Mononuclear cell (primary cell): ENCODE measurements at regions not wholly inside any gene's neighbourhood (a gene's known extent, or its start where the extent isn't known, plus 50 kb on each side); places are given as distances from the start of the nearest gene placed in this dataset.

Source experiments
- H3K27me3 ChIP-seq: 2 replicates; pipeline ENCODE4 v1.6.0; 2011; ENCODE audit warnings: low read length, control low read depth; ENCODE audit not compliant: insufficient read depth
- H3K4me1 ChIP-seq: 2 replicates; pipeline ENCODE4 v1.5.1; 2011; ENCODE audit warnings: mild to moderate bottlenecking, low read length, control low read depth; ENCODE audit not compliant: insufficient read depth
- H3K4me3 ChIP-seq: 2 replicates; pipeline ENCODE4 v1.5.1; 2011; ENCODE audit warnings: mild to moderate bottlenecking, low read length, moderate library complexity
- H3K9me3 ChIP-seq: 2 replicates; pipeline ENCODE4 v1.5.1; 2011; ENCODE audit warnings: low read depth, mild to moderate bottlenecking, control low read depth, low read length

- Histone ChIP-seq H3K9me3 (no peaks in the 10 kb centered on the region), H3K4me1 (no peaks in the 10 kb centered on the region), H3K4me3 (no peak overlapping the region), H3K27me3 (no peaks in the 10 kb centered on the region)
Measured at GRCh38 chr6:141664744-141665143, 468.0 kb upstream of the GJE1 start.

- H3K9me3 ChIP-seq, result no peaks in the 10 kb centered on the region
- H3K4me1 ChIP-seq, result no peaks in the 10 kb centered on the region
- no peaks in the 10 kb centered on the region for H3K27me3 ChIP-seq
- no peak overlapping the region for H3K4me3 ChIP-seq
Measured at GRCh38 chr6:141659582-141659981, 473.1 kb upstream of the GJE1 start.

- no peak overlapping the region for H3K4me3 ChIP-seq
- H3K27me3 ChIP-seq, result no peaks in the 10 kb centered on the region
- no peaks in the 10 kb centered on the region for H3K4me1 ChIP-seq
- no peaks in the 10 kb centered on the region for H3K9me3 ChIP-seq
Measured at GRCh38 chr6:141658696-141659095, 474.0 kb upstream of the GJE1 start.

- Histone ChIP-seq H3K9me3 (no peaks in the 10 kb centered on the region), H3K27me3 (no peaks in the 10 kb centered on the region), H3K4me3 (no peak overlapping the region), H3K4me1 (no peaks in the 10 kb centered on the region)
Measured at GRCh38 chr6:141657812-141658211, 474.9 kb upstream of the GJE1 start.

- Histone ChIP-seq H3K9me3 (no peaks in the 10 kb centered on the region), H3K4me1 (no peaks in the 10 kb centered on the region), H3K27me3 (no peaks in the 10 kb centered on the region), H3K4me3 (no peak overlapping the region)
Measured at GRCh38 chr6:141653590-141653989, 479.1 kb upstream of the GJE1 start.

GRCh38 chr6:141641951-141642350 lies 490.8 kb upstream of the GJE1 start:
- Histone ChIP-seq H3K9me3 (no peaks in the 10 kb centered on the region), H3K4me3 (no peak overlapping the region), H3K27me3 (no peaks in the 10 kb centered on the region), H3K4me1 (no peaks in the 10 kb centered on the region)

- Histone ChIP-seq H3K4me1 (no peaks in the 10 kb centered on the region), H3K27me3 (no peaks in the 10 kb centered on the region), H3K4me3 (no peak overlapping the region)
Measured at GRCh38 chr6:141641406-141641805, 491.3 kb upstream of the GJE1 start.

GRCh38 chr6:141635621-141636020 lies 497.1 kb upstream of the GJE1 start:
- Histone ChIP-seq H3K27me3 (no peaks in the 10 kb centered on the region), H3K4me1 (no peaks in the 10 kb centered on the region), H3K4me3 (no peak overlapping the region), H3K9me3 (no peaks in the 10 kb centered on the region)

More at GRCh38 chr6:141641406-141641805, 491.3 kb upstream of the GJE1 start:
- no peaks in the 10 kb centered on the region for H3K9me3 ChIP-seq

GRCh38 chr6:141634269-141634668 lies 498.5 kb upstream of the GJE1 start:
- no peak overlapping the region for H3K4me3 ChIP-seq
- no peaks in the 10 kb centered on the region for H3K4me1 ChIP-seq
- H3K9me3 ChIP-seq, result no peaks in the 10 kb centered on the region
- H3K27me3 ChIP-seq, result no peaks in the 10 kb centered on the region

GRCh38 chr6:141624301-141624700 lies 508.4 kb upstream of the GJE1 start:
- H3K4me1 ChIP-seq, result no peaks in the 10 kb centered on the region
- H3K27me3 ChIP-seq, result no peaks in the 10 kb centered on the region
- no peaks in the 10 kb centered on the region for H3K9me3 ChIP-seq
- no peak overlapping the region for H3K4me3 ChIP-seq

- Histone ChIP-seq H3K9me3 (no peaks in the 10 kb centered on the region), H3K4me3 (no peak overlapping the region), H3K27me3 (no peaks in the 10 kb centered on the region), H3K4me1 (no peaks in the 10 kb centered on the region)
Measured at GRCh38 chr6:141618180-141618581, 514.5 kb upstream of the GJE1 start.

GRCh38 chr6:141610741-141611140 lies 522.0 kb upstream of the GJE1 start:
- Histone ChIP-seq H3K9me3 (no peaks in the 10 kb centered on the region), H3K27me3 (no peaks in the 10 kb centered on the region), H3K4me3 (no peak overlapping the region), H3K4me1 (no peaks in the 10 kb centered on the region)

- no peaks in the 10 kb centered on the region for H3K9me3 ChIP-seq
- H3K27me3 ChIP-seq, result no peaks in the 10 kb centered on the region
- no peaks in the 10 kb centered on the region for H3K4me1 ChIP-seq
- H3K4me3 ChIP-seq, result no peak overlapping the region
Measured at GRCh38 chr6:141607956-141608355, 524.8 kb upstream of the GJE1 start.

- no peaks in the 10 kb centered on the region for H3K27me3 ChIP-seq
- no peaks in the 10 kb centered on the region for H3K4me1 ChIP-seq
- H3K9me3 ChIP-seq, result no peaks in the 10 kb centered on the region
Measured at GRCh38 chr6:141598487-141598886, 534.2 kb upstream of the GJE1 start.

GRCh38 chr6:141594874-141595273 lies 537.9 kb upstream of the GJE1 start:
- Histone ChIP-seq H3K9me3 (no peaks in the 10 kb centered on the region), H3K4me1 (no peaks in the 10 kb centered on the region), H3K4me3 (no peak overlapping the region), H3K27me3 (no peaks in the 10 kb centered on the region)

More at GRCh38 chr6:141598487-141598886, 534.2 kb upstream of the GJE1 start:
- H3K4me3 ChIP-seq, result no peak overlapping the region

- Histone ChIP-seq H3K27me3 (no peaks in the 10 kb centered on the region), H3K4me3 (no peak overlapping the region), H3K9me3 (no peaks in the 10 kb centered on the region), H3K4me1 (no peaks in the 10 kb centered on the region)
Measured at GRCh38 chr6:141593311-141593710, 539.4 kb upstream of the GJE1 start.
